ENCODE measurements at regions not wholly inside any gene's neighbourhood (a gene's known extent, or its start where the extent isn't known, plus 50 kb on each side); places are given as distances from the start of the nearest gene placed in this dataset.

- no peak for TF ChIP-seq REST (IDR thresholded peaks at IDR 0.05; ENCODE audit: insufficient read depth in 1 of 2, low read depth in 2 of 2, low read length in 1 of 2)
- TF ChIP-seq CTCF (IDR thresholded peaks at IDR 0.05), result no peak
These were observed 751.3 kb downstream of the SOCS6 start for GRCh38 chr18:71040161-71040560.
